ENCODE measurements at regions not wholly inside any gene's neighbourhood (a gene's known extent, or its start where the extent isn't known, plus 50 kb on each side); places are given as distances from the start of the nearest gene placed in this dataset.

GRCh38 chr11:91158891-91159537 lies 936.2 kb upstream of the CHORDC1 start:
- no peak for TF ChIP-seq CTCF (IDR thresholded peaks at IDR 0.05; ENCODE audit: insufficient read depth, low read length)
- TF ChIP-seq SPI1 (IDR thresholded peaks at IDR 0.05; ENCODE audit: borderline replicate concordance, low read depth), result no peak
- no peak for TF ChIP-seq POLR2AphosphoS5 (IDR thresholded peaks at IDR 0.05; ENCODE audit: low read depth)
- no peak for TF ChIP-seq GABPA (IDR thresholded peaks at IDR 0.05; ENCODE audit: low read depth)
- TF ChIP-seq REST (IDR thresholded peaks at IDR 0.05; ENCODE audit: insufficient replicate concordance, low read depth), result no peak
